GM19351 (cell line): ENCODE measurements at regions not wholly inside any gene's neighbourhood (a gene's known extent, or its start where the extent isn't known, plus 50 kb on each side); places are given as distances from the start of the nearest gene placed in this dataset.

ENCODE experiments used
- ATAC-seq: cut with Tn5 transposase; IDR thresholded peaks from one replicate; pipeline ENCODE4 v1.9.1; 2021; ENCODE audit warnings: mild to moderate bottlenecking, moderate library complexity; ENCODE audit not compliant: unreplicated experiment

GRCh38 chr15:31272558-31273257 lies 53.9 kb upstream of the KLF13 start:
- no peak for ATAC-seq

- no peak for ATAC-seq
Measured at GRCh38 chr15:31273258-31273941, 53.2 kb upstream of the KLF13 start.

GRCh38 chr15:31274496-31275330 lies 51.9 kb upstream of the KLF13 start:
- no peak for ATAC-seq

DNA sequence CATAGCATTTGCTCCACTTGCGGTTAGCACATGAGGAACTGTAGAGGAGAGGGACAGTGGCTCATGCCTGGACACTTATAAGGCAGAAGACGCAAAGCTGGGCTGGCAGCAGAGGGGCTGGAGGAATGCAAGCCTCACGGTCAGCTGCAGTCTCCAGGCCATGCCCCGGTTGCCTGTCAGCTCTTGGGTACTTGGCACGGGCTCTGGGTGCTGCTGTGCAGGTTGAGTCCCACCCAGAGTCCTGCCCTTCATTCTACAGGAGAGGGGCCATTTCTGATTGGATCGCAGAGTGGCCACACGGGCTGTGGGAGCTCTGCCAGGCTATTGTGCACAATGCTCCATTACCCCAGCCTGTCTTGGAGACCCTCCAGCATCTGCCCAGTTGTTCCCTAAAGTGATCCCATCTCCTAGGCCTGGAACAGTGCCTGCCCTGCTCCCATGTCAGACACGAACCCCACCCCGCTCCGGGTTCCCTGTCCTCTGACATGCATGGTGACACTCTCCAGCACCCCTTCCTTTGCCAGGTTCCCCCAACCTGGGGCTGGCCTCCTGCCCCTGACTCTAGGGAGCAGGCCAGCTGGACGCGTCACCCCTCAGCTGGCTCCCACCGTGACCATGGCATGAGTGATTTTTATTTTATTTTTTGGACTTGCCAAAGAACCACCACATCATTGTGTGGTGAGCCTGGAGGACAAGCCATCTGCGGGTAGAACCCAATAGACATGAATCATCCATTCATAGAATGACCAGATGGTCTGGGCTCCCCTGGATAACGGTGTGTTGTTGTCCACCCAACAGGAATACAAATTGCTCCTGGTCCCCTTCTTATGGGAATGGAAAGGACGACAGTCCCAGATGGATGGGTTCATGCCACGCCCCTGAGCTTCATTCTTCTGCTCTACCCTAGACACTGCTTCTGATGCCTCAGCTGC lies 51.0 kb upstream of the KLF13 start:
- ATAC-seq, result no peak

DNA sequence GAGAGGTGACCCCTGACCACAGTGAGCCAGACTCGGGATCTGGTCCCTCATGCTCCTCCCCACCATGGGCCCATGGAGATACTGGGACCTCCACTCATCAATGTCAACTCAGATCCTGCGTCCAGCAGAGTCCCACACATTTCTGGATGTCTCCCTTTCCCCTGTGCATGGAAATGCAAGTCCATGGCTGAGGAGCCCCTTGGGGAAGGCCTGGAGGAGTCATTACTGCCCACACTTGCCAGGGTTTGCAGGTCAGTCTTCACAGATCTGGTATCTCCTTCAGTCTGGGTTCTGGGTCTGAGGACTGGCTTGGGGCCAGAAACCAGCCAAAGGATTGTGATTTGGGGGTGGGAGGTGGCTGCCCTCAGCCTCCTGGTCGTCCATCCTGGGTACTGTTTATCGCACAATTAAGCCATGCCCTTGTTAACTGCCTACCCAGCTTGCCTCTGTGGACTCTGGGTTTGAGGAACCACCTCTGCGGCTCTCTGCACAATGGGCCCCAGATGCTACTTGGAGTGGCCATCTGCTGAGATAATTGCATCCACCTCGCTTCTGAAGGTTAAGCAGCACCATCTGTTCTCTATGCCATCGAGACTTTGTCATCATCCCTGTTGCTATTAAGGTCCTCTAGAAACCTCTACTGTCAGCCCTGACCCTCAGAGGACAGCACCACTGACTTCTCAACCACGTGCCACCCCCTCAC lies 49.9 kb upstream of the KLF13 start:
- no peak for ATAC-seq
